HCT116 (cell line): ENCODE measurements at regions not wholly inside any gene's neighbourhood (a gene's known extent, or its start where the extent isn't known, plus 50 kb on each side); places are given as distances from the start of the nearest gene placed in this dataset.
A peak's percentile ranks its signal among the peaks of the same experiment; 100 is the strongest.

Experiments used
- ATAC-seq: fragments of 200-7000 bp; cut with Tn5 transposase; 2 replicates; pipeline ENCODE4 v1.9.1; 2020; ENCODE audit warnings: mild to moderate bottlenecking, moderate library complexity
- BruUV-seq: library from RNA; stranded (reverse); fragments of 400-500 nt; replicated peaks from 2 replicates; lab custom pipeline; 2021; lab: Mats Ljungman, UMichigan
- CTCF ChIA-PET: fragments of 300-600 bp; sonication (Branson Sonifier 250); formaldehyde crosslinking; loops from one replicate; lab custom pipeline; 2021; ENCODE audit warnings: antibody characterized with exemption; lab: Charles Lee
- POLR2A ChIA-PET: fragments of 300-600, 350-600 bp; sonication (Branson Sonifier 250); formaldehyde crosslinking; loops from one replicate; lab custom pipeline; 2021; ENCODE audit warnings: antibody characterized with exemption; lab: Charles Lee
- RAD21 ChIA-PET, 2 experiments: fragments of 300-600 bp; sonication (Branson Sonifier 250); formaldehyde crosslinking; loops; one replicate each; lab custom pipeline; 2023; ENCODE audit warnings: low total read pairs in 2 of 2; ENCODE audit not compliant: uncharacterized antibody in 2 of 2, unreplicated experiment in 2 of 2, low non-redundant PET in 1 of 2; lab: Charles Lee
- DNase-seq: peaks from one replicate; pipeline ENCODE4 v3.0.0-alpha.2; 2010; ENCODE audit warnings: low read depth, low spot score
- H2AFZ ChIP-seq: fragments of 200-600 bp; shearing (Covaris generic), sonication (generic); 2 replicates; pipeline ENCODE4 v1.6.1; 2017; ENCODE audit warnings: low read depth, mixed run types, mixed read lengths, antibody characterized with exemption, low read length; ENCODE audit not compliant: poor library complexity, severe bottlenecking
- H3K27ac ChIP-seq: 2 replicates; pipeline ENCODE4 v1.5.1; 2012; ENCODE audit warnings: low read depth, low read length
- H3K27me3 ChIP-seq: fragments of 200-600 bp; sonication (generic); 2 replicates; pipeline ENCODE4 v1.6.1; 2016; ENCODE audit warnings: mixed run types, low read length, mixed read lengths; ENCODE audit not compliant: insufficient read depth
- H3K36me3 ChIP-seq, 2 experiments: fragments of 200-500 bp in 1 of 2; fragments of 200-600 bp in 1 of 2; sonication (Bioruptor generic) in 1 of 2; sonication (generic) in 1 of 2; 2 replicates each; pipeline versions ENCODE4 v1.5.1 to v1.6.1; 2014 to 2016; ENCODE audit warnings: low read length in 2 of 2, inconsistent platforms in 1 of 2, mixed read lengths in 1 of 2, mixed run types in 1 of 2; ENCODE audit not compliant: insufficient read depth in 2 of 2, control insufficient read depth in 1 of 2
- H3K4me1 ChIP-seq, 2 experiments: fragments of 200-600 bp in 1 of 2; sonication (generic) in 1 of 2; 2 replicates each; pipeline versions ENCODE4 v1.5.1 to v1.6.1; 2012 to 2017; ENCODE audit warnings: low read length in 2 of 2, inconsistent platforms in 1 of 2, mild to moderate bottlenecking in 1 of 2, mixed read lengths in 1 of 2, mixed run types in 1 of 2, moderate library complexity in 1 of 2; ENCODE audit not compliant: insufficient read depth in 2 of 2, control insufficient read depth in 1 of 2
- H3K4me2 ChIP-seq: fragments of 200-600 bp; sonication (generic); 2 replicates; pipeline ENCODE4 v1.6.1; 2017; ENCODE audit warnings: mixed run types, low read length, mixed read lengths
- H3K4me3 ChIP-seq, 2 experiments: fragments of 200-600 bp in 1 of 2; sonication (generic) in 1 of 2; replicated peaks in 1 of 2; 2 replicates each; pipeline ENCODE4 v1.5.1; 2011 to 2016; ENCODE audit warnings: low read length in 2 of 2, control low read depth in 1 of 2, low read depth in 1 of 2, mild to moderate bottlenecking in 1 of 2, mixed read lengths in 1 of 2, mixed run types in 1 of 2
- H3K79me2 ChIP-seq: fragments of 200-600 bp; sonication (generic); 2 replicates; pipeline ENCODE4 v1.6.1; 2017; ENCODE audit warnings: mild to moderate bottlenecking, mixed run types, low read length, moderate library complexity, mixed read lengths; ENCODE audit not compliant: insufficient read depth
- H3K9ac ChIP-seq: fragments of 200-600 bp; sonication (generic); 2 replicates; pipeline ENCODE4 v1.6.1; 2016; ENCODE audit warnings: low read length, mixed read lengths
- H3K9me2 ChIP-seq: fragments of 200-600 bp; sonication (generic), shearing (Covaris generic); 2 replicates; pipeline ENCODE4 v1.6.1; 2017; ENCODE audit warnings: mixed run types, mild to moderate bottlenecking, moderate library complexity; ENCODE audit not compliant: insufficient read depth
- H3K9me3 ChIP-seq, 2 experiments: fragments of 200-500 bp in 1 of 2; fragments of 200-600 bp in 1 of 2; sonication (Bioruptor generic) in 1 of 2; sonication (generic) in 1 of 2; 2 replicates each; pipeline ENCODE4 v1.6.1; 2014 to 2017; ENCODE audit warnings: low read length in 2 of 2, mixed read lengths in 2 of 2, inconsistent platforms in 1 of 2, low read depth in 1 of 2, mild to moderate bottlenecking in 1 of 2, mixed run types in 1 of 2, moderate library complexity in 1 of 2; ENCODE audit not compliant: control insufficient read depth in 1 of 2, insufficient read depth in 1 of 2
- H4K20me1 ChIP-seq: fragments of 200-600 bp; sonication (generic), shearing (Covaris generic); 2 replicates; pipeline ENCODE4 v1.6.1; 2017; ENCODE audit warnings: mixed run types, mild to moderate bottlenecking, moderate library complexity; ENCODE audit not compliant: insufficient read depth
- ATF3 ChIP-seq: IDR thresholded peaks from 2 replicates; pipeline ENCODE4 v1.6.1; 2012
- CBX3 ChIP-seq: IDR thresholded peaks from 2 replicates; pipeline ENCODE4 v1.6.1; 2012; ENCODE audit warnings: low read depth
- CTCF ChIP-seq, 3 experiments: fragments of 200-600 bp in 1 of 3; sonication (generic) in 1 of 3; IDR thresholded peaks in 2 of 3; conservative IDR thresholded peaks in 1 of 3; 2 replicates each; pipeline ENCODE4 v1.5.1; 2012 to 2017; ENCODE audit warnings: low read depth in 2 of 3, low read length in 2 of 3, antibody characterized with exemption in 1 of 3, borderline replicate concordance in 1 of 3, control low read depth in 1 of 3, mild to moderate bottlenecking in 1 of 3, mixed read lengths in 1 of 3, mixed run types in 1 of 3, moderate library complexity in 1 of 3; ENCODE audit not compliant: insufficient read depth in 1 of 3
- EZH2 ChIP-seq: fragments of 200-600 bp; sonication (generic); IDR thresholded peaks from 2 replicates; pipeline ENCODE4 v1.6.1; 2017; ENCODE audit warnings: antibody characterized with exemption, mixed run types
- EZH2phosphoT487 ChIP-seq: fragments of 200-600 bp; IDR thresholded peaks from 2 replicates; pipeline ENCODE4 v1.6.1; 2018; ENCODE audit warnings: antibody characterized with exemption, borderline replicate concordance
- FOSL1 ChIP-seq: IDR thresholded peaks from 2 replicates; pipeline ENCODE4 v1.6.1; 2012; ENCODE audit warnings: low read depth
- JUND ChIP-seq: IDR thresholded peaks from 2 replicates; pipeline ENCODE4 v1.6.1; 2012
- MAX ChIP-seq: IDR thresholded peaks from 2 replicates; pipeline ENCODE4 v1.6.1; 2012
- POLR2A ChIP-seq: IDR thresholded peaks from 2 replicates; pipeline ENCODE4 v1.7.0; 2011; ENCODE audit warnings: borderline replicate concordance; ENCODE audit not compliant: insufficient read depth, insufficient read length; ENCODE audit errors: extremely low read depth
- POLR2AphosphoS5 ChIP-seq: IDR thresholded peaks from 2 replicates; pipeline ENCODE4 v1.6.1; 2011; ENCODE audit warnings: mild to moderate bottlenecking, low read depth, low read length, moderate library complexity
- RAD21 ChIP-seq: IDR thresholded peaks from 2 replicates; pipeline ENCODE4 v1.6.1; 2012; ENCODE audit warnings: low read depth, mild to moderate bottlenecking
- SIN3A ChIP-seq: IDR thresholded peaks from 2 replicates; pipeline ENCODE4 v1.6.1; 2012; ENCODE audit warnings: low read depth
- SP1 ChIP-seq: IDR thresholded peaks from 2 replicates; pipeline ENCODE4 v1.6.1; 2012; ENCODE audit warnings: low read depth
- SRF ChIP-seq: IDR thresholded peaks from 2 replicates; pipeline ENCODE4 v1.6.1; 2012; ENCODE audit warnings: low read depth
- YY1 ChIP-seq: IDR thresholded peaks from 2 replicates; pipeline ENCODE4 v1.6.1; 2011; ENCODE audit warnings: low read length, low read depth, moderate library complexity, mild to moderate bottlenecking; ENCODE audit not compliant: insufficient replicate concordance; ENCODE audit errors: extremely low read depth
- ZFX ChIP-seq: fragments of 450-650 bp; IDR thresholded peaks from 2 replicates; pipeline ENCODE4 v1.6.1; 2017
- ZNF274 ChIP-seq: fragments of 200-500 bp; sonication (Bioruptor generic); IDR thresholded peaks from 2 replicates; pipeline ENCODE4 v1.6.1; 2014; ENCODE audit warnings: mild to moderate bottlenecking, low read depth, low read length, inconsistent platforms
- intact Hi-C: fragments of 100-400 bp; cut with micrococcal nuclease; formaldehyde crosslinking; loops from 2 replicates; pipeline ENCODE4 v1.10.0; 2022

- H3K27me3 ChIP-seq = no peaks in the 10 kb centered on the region
- ChIA-PET POLR2A (no interaction called here), CTCF (no interaction called here), RAD21 (no interaction called here)
- no peaks in the 10 kb centered on the region for H3K9me3 ChIP-seq
- no peaks in the 10 kb centered on the region for H4K20me1 ChIP-seq
- H3K79me2 ChIP-seq = no peaks in the 10 kb centered on the region
- H2AFZ ChIP-seq = no peak overlapping the region
- no peak overlapping the region for H3K27ac ChIP-seq
- H3K4me1 ChIP-seq = peaks cover 13 to 30% of the 10 kb centered on the region in 2 experiments; a peak in 3 of 4 replicates
- H3K9ac ChIP-seq = no peak overlapping the region
- H3K4me3 ChIP-seq = no peak overlapping the region
- H3K9me2 ChIP-seq = no peaks in the 10 kb centered on the region
- TF ChIP-seq CBX3 (no peak), ZFX (no peak), MAX (no peak), JUND (no peak), EZH2 (no peak)
- intact Hi-C loops = no loop called here
- ATAC-seq = 0 out of 2 replicates have a peak, but pooled peaks have one; percentile 27
- no peak overlapping the region for H3K4me2 ChIP-seq
- no peaks in the 10 kb centered on the region for H3K36me3 ChIP-seq
- BruUV-seq = no TSS peak
- no peak for DNase-seq
Observed at GRCh38 chr20:50357783-50358161, 152.4 kb upstream of the PTPN1 start.

GRCh38 chr20:50358166-50358565 lies 152.0 kb upstream of the PTPN1 start:
- Histone ChIP-seq H3K4me3 (no peak overlapping the region), H3K27me3 (no peaks in the 10 kb centered on the region), H3K9me3 (no peaks in the 10 kb centered on the region), H2AFZ (no peak overlapping the region), H3K9me2 (no peaks in the 10 kb centered on the region), H3K36me3 (no peaks in the 10 kb centered on the region), H3K4me1 (peaks cover 13 to 30% of the 10 kb centered on the region in 2 experiments; a peak in 3 of 4 replicates), H3K79me2 (no peaks in the 10 kb centered on the region), H4K20me1 (no peaks in the 10 kb centered on the region), H3K27ac (no peak overlapping the region), H3K9ac (no peak overlapping the region), H3K4me2 (no peak overlapping the region)
- POLR2A ChIA-PET = no interaction called here
- RAD21 ChIA-PET = no interaction called here
- no peak for DNase-seq
- CTCF ChIA-PET = no interaction called here
- no TSS peak for BruUV-seq
- intact Hi-C loops = no loop called here
- TF ChIP-seq YY1 = no peak
- TF ChIP-seq SRF = no peak
- no peak for TF ChIP-seq ZNF274
- no peak for TF ChIP-seq RAD21
- no peak for TF ChIP-seq JUND
- no peak for TF ChIP-seq EZH2phosphoT487
- TF ChIP-seq EZH2 = no peak
- no peak for TF ChIP-seq SP1
- no peak for TF ChIP-seq SIN3A
- no peak for TF ChIP-seq FOSL1
- no peak for TF ChIP-seq CTCF (IDR thresholded peaks at IDR 0.05 in 2 of 3, conservative IDR thresholded peaks at IDR 0.05 in 1 of 3; ENCODE audit: borderline replicate concordance in 1 of 3, insufficient read depth in 1 of 3, low read depth in 2 of 3, low read length in 2 of 3)
- no peak for TF ChIP-seq POLR2AphosphoS5
- TF ChIP-seq ATF3 = no peak
- TF ChIP-seq POLR2A = no peak
- no peak for ATAC-seq
